ENCODE measurements at regions not wholly inside any gene's neighbourhood (a gene's known extent, or its start where the extent isn't known, plus 50 kb on each side); places are given as distances from the start of the nearest gene placed in this dataset.
A peak's percentile ranks its signal among the peaks of the same experiment; 100 is the strongest.

DNA sequence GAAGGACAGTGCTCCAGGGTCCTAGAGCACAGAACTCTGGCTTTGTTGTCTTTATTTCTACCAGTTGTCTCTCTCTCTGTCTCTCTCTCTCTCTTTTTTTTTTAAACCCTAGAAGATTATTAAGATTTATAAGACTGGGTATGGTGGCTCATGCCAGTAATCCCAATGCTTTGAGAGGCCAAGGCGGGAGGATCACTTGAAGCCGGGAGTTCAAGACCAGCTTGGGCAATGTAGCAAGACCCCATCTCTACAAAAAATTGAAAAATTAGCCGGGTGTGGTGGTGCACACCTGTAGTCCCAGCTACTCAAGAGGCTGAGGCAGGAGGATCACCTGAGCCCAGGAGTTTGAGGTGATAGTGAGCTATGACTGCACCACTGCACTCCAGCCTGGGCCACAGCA lies 65.0 kb upstream of the ABL1 start:
- Mint-ChIP-seq H3K4me1 (peaks cover 30% of the 10 kb centered on the region), H3K27me3 (ENCODE audit: low read depth) (no peaks in the 10 kb centered on the region), H3K9me3 (peaks cover 9% of the 10 kb centered on the region), H3K4me3 (no peak overlapping the region), H3K36me3 (no peaks in the 10 kb centered on the region), H3K27ac (no peak overlapping the region)
- TF ChIP-seq, protein P1, sequence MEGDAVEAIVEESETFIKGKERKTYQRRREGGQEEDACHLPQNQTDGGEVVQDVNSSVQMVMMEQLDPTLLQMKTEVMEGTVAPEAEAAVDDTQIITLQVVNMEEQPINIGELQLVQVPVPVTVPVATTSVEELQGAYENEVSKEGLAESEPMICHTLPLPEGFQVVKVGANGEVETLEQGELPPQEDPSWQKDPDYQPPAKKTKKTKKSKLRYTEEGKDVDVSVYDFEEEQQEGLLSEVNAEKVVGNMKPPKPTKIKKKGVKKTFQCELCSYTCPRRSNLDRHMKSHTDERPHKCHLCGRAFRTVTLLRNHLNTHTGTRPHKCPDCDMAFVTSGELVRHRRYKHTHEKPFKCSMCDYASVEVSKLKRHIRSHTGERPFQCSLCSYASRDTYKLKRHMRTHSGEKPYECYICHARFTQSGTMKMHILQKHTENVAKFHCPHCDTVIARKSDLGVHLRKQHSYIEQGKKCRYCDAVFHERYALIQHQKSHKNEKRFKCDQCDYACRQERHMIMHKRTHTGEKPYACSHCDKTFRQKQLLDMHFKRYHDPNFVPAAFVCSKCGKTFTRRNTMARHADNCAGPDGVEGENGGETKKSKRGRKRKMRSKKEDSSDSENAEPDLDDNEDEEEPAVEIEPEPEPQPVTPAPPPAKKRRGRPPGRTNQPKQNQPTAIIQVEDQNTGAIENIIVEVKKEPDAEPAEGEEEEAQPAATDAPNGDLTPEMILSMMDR (IDR thresholded peaks at IDR 0.05; ENCODE audit: unreplicated experiment) = no peak
- no peak for DNase-seq (ENCODE audit: low spot score in 2 of 2, unreplicated experiment in 2 of 2)

DNA sequence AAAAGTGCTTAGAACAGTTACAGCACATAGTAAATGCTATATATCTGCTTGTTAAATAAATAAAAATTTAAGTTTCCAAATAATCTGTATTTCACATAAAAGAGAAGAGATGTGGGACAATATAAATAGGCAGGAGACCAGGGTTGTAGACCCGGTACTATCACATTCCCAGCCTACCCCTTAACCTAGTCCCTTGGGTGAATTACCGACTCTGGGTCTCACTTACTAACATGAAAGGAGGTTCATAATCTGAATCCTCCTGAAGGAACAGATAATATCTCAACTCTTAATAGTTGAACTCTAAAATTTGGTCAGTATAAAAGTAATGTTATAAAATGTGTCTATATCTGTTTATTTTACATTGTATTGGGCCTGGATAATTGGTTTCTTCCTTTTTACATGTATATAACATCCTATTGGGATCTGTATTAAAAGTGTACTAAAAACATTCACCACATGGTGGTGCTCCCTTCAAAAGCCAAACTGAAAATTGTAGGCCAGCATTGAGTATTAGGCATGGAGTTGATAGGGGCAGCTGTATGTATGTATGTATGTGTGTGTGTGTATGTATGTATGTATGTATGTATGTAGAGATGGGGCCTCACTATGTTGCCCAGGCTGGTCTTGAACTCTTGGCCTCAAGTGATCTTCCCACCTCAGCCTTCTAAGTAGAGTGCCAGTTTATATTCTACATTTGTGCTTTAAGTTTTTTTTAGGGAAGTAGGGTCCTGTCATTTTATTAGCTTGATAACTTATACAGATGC lies 64.2 kb upstream of the ABL1 start:
- H3K27me3 Mint-ChIP-seq (ENCODE audit: low read depth) = no peaks in the 10 kb centered on the region
- no peak overlapping the region for H3K4me3 Mint-ChIP-seq
- TF ChIP-seq, protein P1 (IDR thresholded peaks at IDR 0.05; ENCODE audit: unreplicated experiment) = peak; percentile 80
- peaks cover 16% of the 10 kb centered on the region for H3K9me3 Mint-ChIP-seq
- peaks cover 22% of the 10 kb centered on the region for H3K4me1 Mint-ChIP-seq
- H3K36me3 Mint-ChIP-seq = peaks cover 6% of the 10 kb centered on the region
- no peak for DNase-seq (ENCODE audit: low spot score in 2 of 2, unreplicated experiment in 2 of 2)
- H3K27ac Mint-ChIP-seq = no peak overlapping the region

DNA sequence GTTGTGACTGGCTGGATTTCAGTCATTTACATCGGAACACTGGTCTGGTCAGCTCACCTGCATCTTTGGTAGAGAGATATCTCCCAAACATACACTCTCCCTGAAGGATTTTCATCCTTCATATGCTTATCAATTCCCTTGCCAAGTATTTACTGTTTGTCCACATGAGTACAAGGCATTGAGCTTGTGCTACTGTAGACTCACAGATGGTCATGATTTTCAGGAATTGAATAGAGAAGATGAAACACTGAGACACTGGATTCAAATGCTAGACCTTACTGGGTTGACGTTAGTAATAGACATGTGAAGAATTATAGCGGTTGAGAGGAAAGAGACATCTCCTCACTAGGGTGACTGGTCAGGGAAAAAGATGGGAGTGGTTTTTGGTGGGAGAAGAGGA lies 62.9 kb upstream of the ABL1 start:
- H3K4me1 Mint-ChIP-seq = peaks cover 10% of the 10 kb centered on the region
- H3K4me3 Mint-ChIP-seq = no peak overlapping the region
- TF ChIP-seq, protein P1 (IDR thresholded peaks at IDR 0.05; ENCODE audit: unreplicated experiment) = no peak
- no peaks in the 10 kb centered on the region for H3K27me3 Mint-ChIP-seq (ENCODE audit: low read depth)
- H3K36me3 Mint-ChIP-seq = peaks cover 6% of the 10 kb centered on the region
- no peak for DNase-seq (ENCODE audit: low spot score in 2 of 2, unreplicated experiment in 2 of 2)
- H3K9me3 Mint-ChIP-seq = peaks cover 18% of the 10 kb centered on the region
- no peak overlapping the region for H3K27ac Mint-ChIP-seq

DNA sequence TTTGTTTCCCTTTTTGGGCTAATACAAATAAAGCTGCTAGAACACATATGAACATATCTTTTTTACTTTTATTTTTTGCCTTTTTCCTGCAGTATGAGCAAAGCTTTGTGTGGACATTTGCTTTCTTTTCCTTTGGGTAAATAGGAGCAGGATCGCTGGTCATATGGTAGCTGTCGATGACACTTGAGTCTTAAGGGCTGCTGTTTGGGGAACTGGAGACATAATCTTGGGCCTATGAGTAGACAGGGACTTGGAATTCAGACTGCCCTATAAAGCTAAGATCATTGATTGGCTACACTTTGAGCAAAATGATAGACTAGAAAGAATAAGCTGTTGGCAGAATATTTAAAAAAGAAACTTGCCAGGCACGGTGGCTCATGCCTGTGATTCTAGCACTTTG lies 60.9 kb upstream of the ABL1 start:
- no peak for DNase-seq (ENCODE audit: low spot score in 2 of 2, unreplicated experiment in 2 of 2)
- Mint-ChIP-seq H3K4me3 (no peak overlapping the region), H3K27me3 (ENCODE audit: low read depth) (no peaks in the 10 kb centered on the region), H3K36me3 (peaks cover 6% of the 10 kb centered on the region), H3K4me1 (peaks cover 13% of the 10 kb centered on the region), H3K9me3 (peaks cover 18% of the 10 kb centered on the region), H3K27ac (no peak overlapping the region)
- TF ChIP-seq, protein P1 (IDR thresholded peaks at IDR 0.05; ENCODE audit: unreplicated experiment) = no peak

DNA sequence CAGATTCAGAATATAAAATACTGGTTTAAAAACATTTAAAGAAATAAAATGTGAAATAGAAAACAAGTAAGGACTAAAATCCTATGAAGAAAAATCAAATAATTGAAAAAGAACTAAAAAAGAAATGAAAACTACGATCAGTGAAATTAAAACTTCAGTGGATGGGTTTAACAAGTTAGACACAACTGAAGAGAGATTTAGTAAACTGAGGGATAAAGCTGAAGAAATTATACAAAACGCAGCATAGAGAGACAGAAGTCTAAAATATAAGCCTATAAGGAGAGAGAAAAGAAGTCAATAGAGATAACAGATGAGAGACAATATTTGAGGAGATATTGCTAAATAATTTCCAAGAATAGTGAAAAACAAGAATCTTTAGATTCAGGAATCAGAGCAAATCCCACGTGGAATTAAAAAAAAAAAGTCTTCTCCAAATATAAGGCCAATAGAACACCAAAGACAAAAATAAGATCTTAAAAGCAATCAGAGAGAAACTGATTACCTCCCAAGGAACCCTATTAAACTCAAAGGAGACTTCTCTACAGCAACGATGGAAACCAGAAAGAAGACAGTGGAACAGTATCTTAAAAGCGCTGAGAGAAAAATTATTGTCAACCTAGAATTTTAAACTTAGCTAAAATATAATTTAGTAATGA lies 59.6 kb upstream of the ABL1 start:
- peaks cover 6% of the 10 kb centered on the region for H3K36me3 Mint-ChIP-seq
- H3K4me1 Mint-ChIP-seq = peaks cover 25% of the 10 kb centered on the region
- DNase-seq (ENCODE audit: low spot score in 2 of 2, unreplicated experiment in 2 of 2) = no peak
- TF ChIP-seq, protein P1 (IDR thresholded peaks at IDR 0.05; ENCODE audit: unreplicated experiment) = no peak
- no peaks in the 10 kb centered on the region for H3K27me3 Mint-ChIP-seq (ENCODE audit: low read depth)
- H3K27ac Mint-ChIP-seq = no peak overlapping the region
- peaks cover 18% of the 10 kb centered on the region for H3K9me3 Mint-ChIP-seq
- no peak overlapping the region for H3K4me3 Mint-ChIP-seq

Measured in mesothelial cell of epicardium (in vitro differentiated cells).